K562 (cell line): ENCODE measurements at regions not wholly inside any gene's neighbourhood (a gene's known extent, or its start where the extent isn't known, plus 50 kb on each side); places are given as distances from the start of the nearest gene placed in this dataset.

Experiments
- BCOR ChIP-seq: fragments of 450-650 bp; IDR thresholded peaks from 2 replicates; pipeline ENCODE4 v1.6.1; 2016
- BRD9 ChIP-seq: fragments of 450-650 bp; IDR thresholded peaks from 2 replicates; pipeline ENCODE4 v1.6.1; 2018; ENCODE audit warnings: low read depth; ENCODE audit not compliant: partially characterized antibody
- CAMTA2 ChIP-seq: fragments of 250-450 bp; sonication (Bioruptor Pico); conservative IDR thresholded peaks from 2 replicates; pipeline ENCODE4 v1.5.1; 2022
- CBX5 ChIP-seq: IDR thresholded peaks from 2 replicates; pipeline ENCODE4 v1.6.1; 2014; ENCODE audit warnings: low read depth, borderline replicate concordance
- CREM ChIP-seq: IDR thresholded peaks from 2 replicates; pipeline ENCODE4 v1.6.1; 2014; ENCODE audit warnings: antibody characterized with exemption, low read depth
- CXXC5 ChIP-seq: fragments of 250-450 bp; sonication (Bioruptor Pico); IDR thresholded peaks from 2 replicates; pipeline ENCODE4 v1.8.0; 2022; ENCODE audit warnings: inconsistent platforms, mild to moderate bottlenecking, moderate library complexity
- FUS ChIP-seq: fragments of 200-400 bp; formaldehyde crosslinking; optimal IDR thresholded peaks from 2 replicates; pipeline ENCODE3; 2017; ENCODE audit warnings: low read depth, low read length
- GTF2A2 ChIP-seq: IDR thresholded peaks from 2 replicates; pipeline ENCODE4 v1.6.1; 2016; ENCODE audit warnings: mild to moderate bottlenecking, missing genetic modification characterization, missing compliant biosample characterization
- MEIS2 ChIP-seq: fragments of 450-650 bp; IDR thresholded peaks from 2 replicates; pipeline ENCODE4 v1.6.1; 2014; ENCODE audit warnings: mild to moderate bottlenecking; ENCODE audit not compliant: partially characterized antibody
- MTA2 ChIP-seq: fragments of 450-650 bp; IDR thresholded peaks from 2 replicates; pipeline ENCODE4 v1.6.1; 2016; ENCODE audit warnings: low read depth
- NCOR1 ChIP-seq: fragments of 450-650 bp; IDR thresholded peaks from 2 replicates; pipeline ENCODE4 v1.6.1; 2016; ENCODE audit warnings: mild to moderate bottlenecking, moderate library complexity
- NELFE ChIP-seq: IDR thresholded peaks from 2 replicates; pipeline ENCODE4 v1.6.1; 2011; ENCODE audit warnings: mild to moderate bottlenecking; ENCODE audit not compliant: insufficient read depth, insufficient read length
- RUNX1 ChIP-seq: sonication (generic); IDR thresholded peaks from 2 replicates; pipeline ENCODE4 v1.6.1; 2016; ENCODE audit warnings: antibody characterized with exemption, low read depth
- SMAD1 ChIP-seq: fragments of 150-350 bp; IDR thresholded peaks from 2 replicates; pipeline ENCODE4 v1.6.1; 2014; ENCODE audit warnings: low read length, low read depth; ENCODE audit not compliant: partially characterized antibody
- SMARCB1 ChIP-seq: IDR thresholded peaks from 2 replicates; pipeline ENCODE4 v1.6.1; 2011; ENCODE audit warnings: improper control_type of control experiment, low read depth; ENCODE audit not compliant: insufficient read length
- SREBF1 ChIP-seq: fragments of 150-350 bp; IDR thresholded peaks from 2 replicates; pipeline ENCODE4 v1.6.1; 2014; ENCODE audit warnings: antibody characterized with exemption, low read depth, low read length, borderline replicate concordance
- SRSF7 ChIP-seq: fragments of 200-400 bp; formaldehyde crosslinking; optimal IDR thresholded peaks from 2 replicates; pipeline ENCODE3; 2017; ENCODE audit warnings: mild to moderate bottlenecking, low read depth, low read length
- TAL1 ChIP-seq: fragments of 450-650 bp; IDR thresholded peaks from 2 replicates; pipeline ENCODE4 v1.6.1; 2016; ENCODE audit warnings: mild to moderate bottlenecking
- TFAM ChIP-seq: fragments of 250-450 bp; sonication (Bioruptor Pico); conservative IDR thresholded peaks from 2 replicates; pipeline ENCODE4 v1.5.0; 2021; ENCODE audit warnings: mild to moderate bottlenecking, moderate library complexity
- ZBTB8A ChIP-seq: fragments of 450-650 bp; IDR thresholded peaks from 2 replicates; pipeline ENCODE4 v1.6.1; 2018; ENCODE audit warnings: mild to moderate bottlenecking, moderate library complexity; ENCODE audit not compliant: partially characterized antibody
- ZNF696 ChIP-seq: fragments of 250-450 bp; sonication (Bioruptor Pico); conservative IDR thresholded peaks from 2 replicates; pipeline ENCODE4 v1.4.0; 2020; ENCODE audit warnings: mild to moderate bottlenecking, moderate library complexity
- ZNF699 ChIP-seq: fragments of 250-450 bp; sonication (Bioruptor Pico); IDR thresholded peaks from 2 replicates; pipeline ENCODE4 v1.8.0; 2021; ENCODE audit warnings: mild to moderate bottlenecking, moderate library complexity; ENCODE audit not compliant: insufficient replicate concordance
- ZNF77 ChIP-seq: fragments of 250-450 bp; sonication (Bioruptor Pico); IDR thresholded peaks from 2 replicates; pipeline ENCODE4 v1.5.0; 2020
- ZSCAN32 ChIP-seq: fragments of 450-650 bp; formaldehyde crosslinking; IDR thresholded peaks from 2 replicates; pipeline ENCODE4 v1.4.0; 2020; ENCODE audit warnings: mild to moderate bottlenecking, moderate library complexity
- TF ChIP-seq, protein P1 (sequence below), 2 experiments: fragments of 150-350 bp in 1 of 2; IDR thresholded peaks; 2 replicates each; pipeline ENCODE4 v1.6.1; 2012 to 2016; ENCODE audit warnings: low read depth in 2 of 2, low read length in 2 of 2, mild to moderate bottlenecking in 1 of 2, moderate library complexity in 1 of 2
- TF ChIP-seq, protein P2 (sequence below): conservative IDR thresholded peaks from 2 replicates; pipeline ENCODE4 v1.6.1; 2011; ENCODE audit warnings: low read depth, mild to moderate bottlenecking, low read length; ENCODE audit not compliant: control insufficient read depth
- TF ChIP-seq, protein P3 (sequence below), 2 experiments: fragments of 200-800 bp in 1 of 2; sonication (Bioruptor generic) in 1 of 2; sonication (generic) in 1 of 2; formaldehyde crosslinking in 1 of 2; IDR thresholded peaks in 1 of 2; conservative IDR thresholded peaks in 1 of 2; 2 replicates each; pipeline versions ENCODE4 v1.5.0 to v1.6.1; 2016 to 2020; ENCODE audit warnings: missing compliant biosample characterization in 1 of 2, missing genetic modification characterization in 1 of 2, missing genetic modification reagents in 1 of 2

GRCh38 chr7:140235114-140235513, 58.3 kb upstream of the KDM7A start (continued):
- TF ChIP-seq, protein P1, sequence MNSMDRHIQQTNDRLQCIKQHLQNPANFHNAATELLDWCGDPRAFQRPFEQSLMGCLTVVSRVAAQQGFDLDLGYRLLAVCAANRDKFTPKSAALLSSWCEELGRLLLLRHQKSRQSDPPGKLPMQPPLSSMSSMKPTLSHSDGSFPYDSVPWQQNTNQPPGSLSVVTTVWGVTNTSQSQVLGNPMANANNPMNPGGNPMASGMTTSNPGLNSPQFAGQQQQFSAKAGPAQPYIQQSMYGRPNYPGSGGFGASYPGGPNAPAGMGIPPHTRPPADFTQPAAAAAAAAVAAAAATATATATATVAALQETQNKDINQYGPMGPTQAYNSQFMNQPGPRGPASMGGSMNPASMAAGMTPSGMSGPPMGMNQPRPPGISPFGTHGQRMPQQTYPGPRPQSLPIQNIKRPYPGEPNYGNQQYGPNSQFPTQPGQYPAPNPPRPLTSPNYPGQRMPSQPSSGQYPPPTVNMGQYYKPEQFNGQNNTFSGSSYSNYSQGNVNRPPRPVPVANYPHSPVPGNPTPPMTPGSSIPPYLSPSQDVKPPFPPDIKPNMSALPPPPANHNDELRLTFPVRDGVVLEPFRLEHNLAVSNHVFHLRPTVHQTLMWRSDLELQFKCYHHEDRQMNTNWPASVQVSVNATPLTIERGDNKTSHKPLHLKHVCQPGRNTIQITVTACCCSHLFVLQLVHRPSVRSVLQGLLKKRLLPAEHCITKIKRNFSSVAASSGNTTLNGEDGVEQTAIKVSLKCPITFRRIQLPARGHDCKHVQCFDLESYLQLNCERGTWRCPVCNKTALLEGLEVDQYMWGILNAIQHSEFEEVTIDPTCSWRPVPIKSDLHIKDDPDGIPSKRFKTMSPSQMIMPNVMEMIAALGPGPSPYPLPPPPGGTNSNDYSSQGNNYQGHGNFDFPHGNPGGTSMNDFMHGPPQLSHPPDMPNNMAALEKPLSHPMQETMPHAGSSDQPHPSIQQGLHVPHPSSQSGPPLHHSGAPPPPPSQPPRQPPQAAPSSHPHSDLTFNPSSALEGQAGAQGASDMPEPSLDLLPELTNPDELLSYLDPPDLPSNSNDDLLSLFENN (IDR thresholded peaks at IDR 0.05; ENCODE audit: low read depth in 2 of 2, low read length in 2 of 2), result no peak
- TF ChIP-seq BRD9 (peak; percentile 63), ZNF699 (CRISPR knock-in tag) (no peak), SMARCB1 (no peak), ZSCAN32 (no peak), TFAM (no peak), CAMTA2 (CRISPR knock-in tag) (no peak), NCOR1 (peak; percentile 92), SREBF1 (no peak), CBX5 (no peak), ZNF696 (CRISPR knock-in tag) (no peak), MEIS2 (peak; percentile 56), BCOR (no peak), FUS (no peak), ZBTB8A (no peak), GTF2A2 (tag) (no peak), CREM (no peak), RUNX1 (peak; percentile 76; the same call in 1 of the 2 replicates), MTA2 (peak; percentile 64; the same call in 1 of the 2 replicates), NELFE (no peak), ZNF77 (CRISPR knock-in tag) (no peak), SRSF7 (no peak), TAL1 (peak; percentile 86), CXXC5 (peak; percentile 48), SMAD1 (no peak)
- TF ChIP-seq, protein P2, sequence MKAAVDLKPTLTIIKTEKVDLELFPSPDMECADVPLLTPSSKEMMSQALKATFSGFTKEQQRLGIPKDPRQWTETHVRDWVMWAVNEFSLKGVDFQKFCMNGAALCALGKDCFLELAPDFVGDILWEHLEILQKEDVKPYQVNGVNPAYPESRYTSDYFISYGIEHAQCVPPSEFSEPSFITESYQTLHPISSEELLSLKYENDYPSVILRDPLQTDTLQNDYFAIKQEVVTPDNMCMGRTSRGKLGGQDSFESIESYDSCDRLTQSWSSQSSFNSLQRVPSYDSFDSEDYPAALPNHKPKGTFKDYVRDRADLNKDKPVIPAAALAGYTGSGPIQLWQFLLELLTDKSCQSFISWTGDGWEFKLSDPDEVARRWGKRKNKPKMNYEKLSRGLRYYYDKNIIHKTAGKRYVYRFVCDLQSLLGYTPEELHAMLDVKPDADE, result peak; percentile 72; the same call in 1 of the 2 replicates
- TF ChIP-seq, protein P3, sequence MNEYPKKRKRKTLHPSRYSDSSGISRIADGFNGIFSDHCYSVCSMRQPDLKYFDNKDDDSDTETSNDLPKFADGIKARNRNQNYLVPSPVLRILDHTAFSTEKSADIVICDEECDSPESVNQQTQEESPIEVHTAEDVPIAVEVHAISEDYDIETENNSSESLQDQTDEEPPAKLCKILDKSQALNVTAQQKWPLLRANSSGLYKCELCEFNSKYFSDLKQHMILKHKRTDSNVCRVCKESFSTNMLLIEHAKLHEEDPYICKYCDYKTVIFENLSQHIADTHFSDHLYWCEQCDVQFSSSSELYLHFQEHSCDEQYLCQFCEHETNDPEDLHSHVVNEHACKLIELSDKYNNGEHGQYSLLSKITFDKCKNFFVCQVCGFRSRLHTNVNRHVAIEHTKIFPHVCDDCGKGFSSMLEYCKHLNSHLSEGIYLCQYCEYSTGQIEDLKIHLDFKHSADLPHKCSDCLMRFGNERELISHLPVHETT (CRISPR knock-in tag; conservative IDR thresholded peaks at IDR 0.05 in 1 of 2, IDR thresholded peaks at IDR 0.05 in 1 of 2), result no peak
